DMS53 treated with DMSO at 0.1 percent for 48 hours (cell line): ENCODE measurements at regions not wholly inside any gene's neighbourhood (a gene's known extent, or its start where the extent isn't known, plus 50 kb on each side); places are given as distances from the start of the nearest gene placed in this dataset.
A peak's percentile ranks its signal among the peaks of the same experiment; 100 is the strongest.
"Not testable (repeated sequence)": the region's sequence is repeated elsewhere in the genome, so short reads cannot be mapped to it uniquely, and the experiment has no call there.

ENCODE experiments used
- DNase-seq: peaks from one replicate; lab custom pipeline; 2025; ENCODE audit not compliant: unreplicated experiment; lab: John Stamatoyannopoulos, UW

DNA sequence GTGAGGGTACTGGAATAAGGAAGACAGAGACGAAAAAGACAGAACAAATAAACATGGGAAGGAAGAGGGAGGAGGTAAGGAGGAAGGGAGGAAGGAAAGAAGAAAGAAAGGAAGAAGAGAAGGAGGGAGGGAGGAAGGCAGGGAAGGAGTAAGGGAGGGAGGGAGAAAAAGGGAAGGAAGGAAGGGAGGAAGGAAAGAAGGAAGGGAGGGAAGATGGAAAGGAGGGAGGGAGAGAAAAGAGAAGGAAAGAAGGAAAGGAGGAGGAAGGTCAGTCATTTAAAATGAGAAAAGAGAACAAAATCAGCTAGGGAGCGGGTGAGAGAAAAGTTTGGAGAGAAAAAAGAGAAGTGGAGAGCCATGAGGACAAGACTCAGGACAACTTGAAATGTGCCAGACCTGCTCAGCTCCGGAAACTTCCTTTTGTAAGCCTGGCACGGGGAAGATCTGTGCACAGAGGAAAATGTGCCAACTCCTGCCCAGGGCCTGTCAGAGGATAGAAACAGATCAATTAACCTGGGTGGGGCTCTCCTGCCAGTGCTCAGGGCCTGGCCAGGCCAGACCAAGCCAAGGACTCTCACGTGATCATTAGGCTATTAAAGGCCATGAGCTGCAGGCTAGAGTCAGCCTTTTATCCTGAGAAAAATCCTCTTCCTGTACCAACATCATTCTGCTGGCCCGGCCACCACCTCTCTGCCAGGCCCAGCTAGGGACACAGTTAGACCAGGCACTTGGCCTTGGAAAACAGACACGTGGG, 50.1 kb upstream of the BCL6 start:
- DNase-seq: no peak

- DNase-seq: no peak
Observed at GRCh38 chr3:187798126-187798525, 52.9 kb upstream of the BCL6 start.

- peak; percentile 6 for DNase-seq
Observed at GRCh38 chr3:187798531-187799530, 53.6 kb upstream of the BCL6 start.

DNA sequence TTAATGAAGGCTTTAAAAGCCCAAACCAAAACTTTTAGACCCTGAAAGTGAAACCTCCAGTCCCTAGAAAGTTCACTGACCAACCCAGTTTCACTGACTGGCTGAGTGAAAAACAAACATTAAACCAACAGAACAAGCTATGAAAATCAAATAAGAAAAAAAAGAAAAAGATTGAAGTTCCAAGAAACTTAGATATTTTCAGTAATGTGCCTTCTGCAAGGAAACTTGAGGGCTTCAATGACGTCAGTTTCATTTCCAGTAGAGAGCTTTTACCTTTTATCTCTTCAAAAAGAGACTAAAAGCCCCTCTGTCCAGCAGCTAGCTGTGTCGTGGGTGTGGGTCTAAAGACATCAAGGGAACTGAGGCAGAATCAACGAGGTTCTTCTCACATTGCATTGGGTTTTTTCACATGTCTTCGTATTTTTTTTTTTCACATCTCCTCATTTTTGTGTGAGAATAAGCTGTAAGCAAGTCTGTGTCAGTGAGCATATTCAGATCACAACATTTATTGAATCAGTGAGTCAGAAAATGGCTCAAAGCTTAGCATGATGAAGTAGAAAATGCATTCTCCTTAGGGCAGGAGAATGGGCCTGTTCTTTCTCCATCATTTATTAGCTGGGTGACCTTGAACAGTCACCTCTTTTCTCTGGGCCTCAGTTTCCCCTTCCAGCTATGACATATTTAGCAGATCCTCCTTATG, 54.8 kb upstream of the BCL6 start:
- DNase-seq: no peak

DNA sequence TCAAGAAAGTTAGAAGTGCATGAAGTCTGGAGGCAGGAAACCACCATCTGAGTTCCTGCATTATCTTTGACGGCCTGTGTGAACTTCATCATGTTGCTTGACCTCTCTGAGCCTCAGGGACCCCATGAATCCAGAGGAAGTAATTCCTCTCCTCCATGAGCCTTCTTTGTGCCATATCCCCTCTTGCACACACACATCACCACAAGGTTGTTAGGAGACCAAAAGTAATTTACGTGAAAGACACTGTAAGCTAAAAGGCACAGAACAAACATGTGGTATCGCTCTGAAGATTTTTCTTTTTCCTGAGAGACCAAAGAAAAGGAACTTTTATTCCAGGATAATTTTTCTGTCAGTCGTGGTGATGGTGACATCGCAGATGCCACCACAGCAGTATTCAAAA, 55.9 kb upstream of the BCL6 start:
- no peak for DNase-seq

DNA sequence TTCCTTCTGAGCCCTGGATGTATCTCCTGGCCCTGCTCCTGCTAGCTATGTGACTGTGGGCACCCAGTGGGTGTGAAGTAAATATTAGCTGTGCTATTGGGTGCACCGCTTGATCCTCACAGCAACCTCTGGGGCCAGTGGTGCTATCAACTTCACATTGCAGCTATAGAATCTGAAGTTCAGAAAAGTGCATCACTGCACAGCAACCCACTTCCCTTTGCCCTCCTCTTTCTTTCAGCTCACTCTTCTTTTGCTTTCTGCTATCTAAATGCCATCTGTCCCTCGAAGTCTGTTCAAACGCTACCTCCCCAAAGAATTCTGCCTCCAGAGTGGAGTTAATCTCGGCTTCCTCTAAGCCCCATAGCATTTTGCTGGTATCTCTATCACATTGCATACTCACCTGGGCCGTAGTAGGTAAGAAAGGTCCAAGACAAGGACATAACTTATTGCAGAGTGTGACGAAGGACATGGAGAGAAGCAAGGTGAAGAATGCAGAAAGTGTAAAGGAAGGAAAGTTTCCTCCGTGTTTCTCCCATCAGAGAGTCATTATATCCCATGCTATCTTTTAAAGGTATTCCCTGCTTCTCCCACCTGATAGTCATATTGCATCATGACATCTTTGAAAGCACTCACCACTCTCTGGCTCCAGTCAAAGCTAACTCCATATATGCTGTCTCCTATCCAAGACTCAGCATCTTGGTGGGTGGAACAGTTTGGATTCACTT, 57.1 kb upstream of the BCL6 start:
- DNase-seq: no peak

GRCh38 chr3:187802928-187803259, 57.6 kb upstream of the BCL6 start:
- DNase-seq: no peak

GRCh38 chr3:187804120-187804744, 59.0 kb upstream of the BCL6 start:
- DNase-seq: no peak

GRCh38 chr3:187804745-187805121, 59.5 kb upstream of the BCL6 start:
- DNase-seq: no peak

- no peak for DNase-seq
Observed at GRCh38 chr3:187805774-187806173, 60.5 kb upstream of the BCL6 start.

- no peak for DNase-seq
Observed at GRCh38 chr3:187807086-187807862, 62.0 kb upstream of the BCL6 start.

DNA sequence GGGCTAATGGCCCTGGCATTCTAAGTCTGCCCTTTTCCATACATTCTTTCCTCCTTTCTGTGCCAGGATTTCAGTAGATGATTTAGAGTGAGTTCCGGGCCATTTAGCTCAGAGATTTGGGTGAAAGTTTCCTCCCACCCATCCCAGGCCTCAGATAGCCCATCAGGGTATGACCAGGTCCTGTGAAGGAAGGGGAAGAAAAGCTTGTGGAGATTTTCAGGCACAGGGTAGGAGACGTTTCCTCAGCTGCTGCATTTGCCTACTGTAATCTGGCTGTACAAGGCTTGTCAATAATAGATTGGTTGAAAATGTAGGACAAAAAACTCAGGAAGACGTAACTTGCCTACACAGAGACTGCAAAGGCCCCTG, 63.2 kb upstream of the BCL6 start:
- no peak for DNase-seq

- no peak for DNase-seq
Observed at GRCh38 chr3:187809612-187809991, 64.3 kb upstream of the BCL6 start.

DNA sequence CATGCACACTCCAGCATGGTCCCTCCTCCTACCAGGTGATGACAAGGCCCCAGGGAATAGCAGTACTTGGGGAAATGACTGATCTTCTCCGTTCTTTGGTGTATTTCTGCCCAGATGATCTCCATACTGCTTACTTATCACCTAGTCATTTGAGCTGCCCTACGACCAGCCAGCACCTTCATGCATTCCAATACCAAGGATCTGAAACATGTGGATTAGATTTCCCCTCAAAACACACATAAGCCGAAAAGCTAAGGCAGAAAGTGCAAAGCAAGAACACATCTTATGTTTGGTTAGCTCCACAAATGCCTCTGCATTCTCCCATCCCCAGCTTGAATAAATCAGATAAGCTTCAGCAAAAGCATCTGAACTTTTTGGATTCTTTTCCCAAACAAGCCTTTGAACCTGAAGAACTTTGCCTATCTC, 64.8 kb upstream of the BCL6 start:
- DNase-seq: no peak

- DNase-seq: no peak
Observed at GRCh38 chr3:187811585-187812250, 66.5 kb upstream of the BCL6 start.

DNA sequence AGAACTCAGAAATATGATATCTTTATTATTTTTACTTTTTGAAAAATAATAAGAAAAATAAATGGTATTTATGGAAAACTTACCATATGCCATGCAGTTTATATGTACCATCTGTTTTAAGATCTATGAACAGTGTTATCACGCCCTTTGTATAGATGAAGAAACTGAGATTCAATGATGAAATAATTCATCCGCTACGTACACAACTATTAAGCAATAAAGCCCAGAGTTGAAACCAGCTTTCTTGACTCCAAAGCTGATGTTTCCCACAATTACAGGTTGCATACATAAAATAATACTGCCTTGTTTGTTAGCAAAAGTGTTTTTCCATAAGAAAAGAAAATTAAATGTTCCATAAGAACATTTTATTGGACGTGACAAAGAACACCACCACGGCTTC, 67.2 kb upstream of the BCL6 start:
- no peak for DNase-seq

DNA sequence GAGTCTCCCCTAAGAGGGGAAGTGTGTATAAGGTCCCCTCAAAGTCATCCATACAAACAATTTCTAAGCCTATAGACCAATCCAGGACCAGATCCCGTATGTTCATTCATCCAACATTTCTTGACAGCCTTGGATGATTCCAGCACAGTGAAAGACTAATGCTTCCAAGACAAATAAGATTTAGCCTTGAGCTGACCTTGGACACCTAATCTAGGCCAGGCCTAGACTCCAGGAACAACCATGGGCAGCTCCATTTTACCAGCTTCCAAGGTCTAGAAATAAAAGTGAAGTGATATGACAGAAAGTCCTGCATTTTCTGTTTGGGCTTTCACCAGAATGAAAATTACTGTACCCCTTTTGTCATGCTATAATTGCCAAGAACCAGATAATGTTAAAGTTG, 67.9 kb upstream of the BCL6 start:
- DNase-seq: no peak

GRCh38 chr3:187817766-187818165, 72.5 kb upstream of the BCL6 start:
- not testable (repeated sequence) for DNase-seq

GRCh38 chr3:187821616-187822317, 76.5 kb upstream of the BCL6 start:
- no peak for DNase-seq
